Spleen (tissue), 7 donors: ENCODE measurements at regions not wholly inside any gene's neighbourhood (a gene's known extent, or its start where the extent isn't known, plus 50 kb on each side); places are given as distances from the start of the nearest gene placed in this dataset.

Experiments used
- CTCF ChIP-seq, 11 experiments: fragments of 200-600 bp in 7 of 11; fragments of 450-650 bp in 4 of 11; sonication (generic) in 4 of 11; IDR thresholded peaks in 8 of 11; conservative IDR thresholded peaks in 3 of 11; 1 replicate in 7 of 11; 2 replicates in 4 of 11; pipeline versions ENCODE4 v1.4.0 to v1.8.0; 2016 to 2021; ENCODE audit warnings: antibody characterized with exemption in 11 of 11, inconsistent platforms in 4 of 11, mild to moderate bottlenecking in 1 of 11
- POLR2A ChIP-seq, 3 donors: fragments of 450-650 bp; IDR thresholded peaks; one replicate each; pipeline ENCODE4 v1.5.1; 2017; ENCODE audit warnings: antibody characterized with exemption in 3 of 3, mild to moderate bottlenecking in 1 of 3
- POLR2AphosphoS5 ChIP-seq, 3 donors: sonication (generic); formaldehyde crosslinking; IDR thresholded peaks; one replicate each; pipeline ENCODE4 v1.5.1; 2017; ENCODE audit warnings: antibody characterized with exemption in 3 of 3
- donor health status: DM: no; HTN: no; CAD: no; lungs with moderate emphysema.
- donor health status: DM: no; HTN: no; CAD: no.
- donor health status: DM: no; HTN: no; CAD: no.

GRCh38 chr5:53327811-53328334 lies 152.6 kb upstream of the FST start:
- TF ChIP-seq CTCF (IDR thresholded peaks at IDR 0.05 in 8 of 11, conservative IDR thresholded peaks at IDR 0.05 in 3 of 11) = no peak
- no peak for TF ChIP-seq POLR2AphosphoS5 (IDR thresholded peaks at IDR 0.05)
- no peak for TF ChIP-seq POLR2A (IDR thresholded peaks at IDR 0.05)
